RPMI7951 (cell line): ENCODE measurements at regions not wholly inside any gene's neighbourhood (a gene's known extent, or its start where the extent isn't known, plus 50 kb on each side); places are given as distances from the start of the nearest gene placed in this dataset.
"Not testable (repeated sequence)": the region's sequence is repeated elsewhere in the genome, so short reads cannot be mapped to it uniquely, and the experiment has no call there.

Experiments
- DNase-seq: peaks from one replicate; pipeline ENCODE4 v3.0.0-alpha.2; 2012; ENCODE audit warnings: low read depth

DNA sequence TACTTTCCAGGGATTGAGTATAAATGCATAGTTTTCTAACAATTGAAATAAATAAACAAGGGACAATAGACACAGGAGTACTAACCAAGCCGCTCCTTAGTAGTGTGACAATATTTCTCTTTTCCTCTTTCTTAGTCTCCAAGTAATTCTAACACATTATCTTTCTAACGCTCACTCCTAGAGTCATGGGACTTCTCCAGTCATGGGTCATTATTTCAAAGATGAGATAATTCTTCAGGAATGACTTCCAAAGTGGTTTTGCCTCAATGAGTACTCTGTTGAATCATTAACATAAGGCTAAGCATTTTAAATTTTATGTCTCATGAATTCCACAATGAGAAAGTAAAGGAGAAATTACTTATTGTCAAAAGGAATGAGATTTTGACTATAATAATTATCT lies 605.8 kb upstream of the ADAMTS5 start:
- peak; percentile 79 for DNase-seq

DNA sequence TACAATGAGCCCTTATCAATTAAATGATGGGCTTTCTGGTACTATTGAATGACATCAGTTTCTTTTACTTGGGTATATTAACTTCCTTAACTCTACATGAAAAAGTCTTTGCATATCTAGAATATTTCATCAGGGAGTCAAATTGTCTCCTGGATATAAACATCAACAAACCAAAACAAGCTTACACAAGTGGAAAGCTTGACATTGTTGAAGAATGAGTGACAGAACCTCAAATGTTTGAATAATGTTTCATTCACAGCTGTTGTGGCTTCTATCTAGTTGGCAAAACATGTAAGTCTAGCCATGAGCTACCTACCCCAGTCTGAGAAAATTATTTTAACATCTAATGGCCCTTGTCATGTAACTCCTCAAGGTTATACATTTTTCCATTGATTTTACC lies 604.8 kb upstream of the ADAMTS5 start:
- peak; percentile 85 for DNase-seq

DNA sequence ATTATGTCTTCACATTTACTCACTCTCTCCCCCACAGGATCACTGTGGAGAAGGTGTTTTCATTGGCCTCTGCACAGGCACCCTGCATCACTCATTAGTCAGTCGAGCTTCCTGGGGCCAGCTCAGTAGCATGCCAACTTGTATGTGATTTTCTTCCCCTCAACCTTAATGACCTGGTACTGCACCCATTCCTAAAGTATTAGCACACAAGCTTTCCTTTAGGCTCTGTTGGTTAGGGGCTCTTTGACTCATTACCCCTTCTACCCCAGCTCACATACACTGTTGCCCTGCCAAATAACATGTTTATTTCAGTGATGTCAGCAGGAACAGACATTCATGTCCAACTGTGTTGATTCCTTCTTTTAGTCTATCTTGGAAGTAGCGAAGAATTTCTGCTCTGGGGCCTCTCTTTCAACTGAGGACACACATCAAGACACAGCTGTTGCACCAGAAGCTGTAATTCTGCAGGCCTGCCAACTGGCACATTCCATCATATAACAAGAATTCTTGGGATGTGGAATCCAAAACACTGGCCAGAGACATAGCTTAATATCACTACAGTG lies 603.5 kb upstream of the ADAMTS5 start:
- DNase-seq = peak; percentile 84

GRCh38 chr21:27569831-27570230 lies 602.9 kb upstream of the ADAMTS5 start:
- peak; percentile 8 for DNase-seq

- no peak for DNase-seq
These were observed 602.2 kb upstream of the ADAMTS5 start for GRCh38 chr21:27569091-27569490.

- DNase-seq = no peak
These were observed 600.5 kb upstream of the ADAMTS5 start for GRCh38 chr21:27567381-27567780.

DNA sequence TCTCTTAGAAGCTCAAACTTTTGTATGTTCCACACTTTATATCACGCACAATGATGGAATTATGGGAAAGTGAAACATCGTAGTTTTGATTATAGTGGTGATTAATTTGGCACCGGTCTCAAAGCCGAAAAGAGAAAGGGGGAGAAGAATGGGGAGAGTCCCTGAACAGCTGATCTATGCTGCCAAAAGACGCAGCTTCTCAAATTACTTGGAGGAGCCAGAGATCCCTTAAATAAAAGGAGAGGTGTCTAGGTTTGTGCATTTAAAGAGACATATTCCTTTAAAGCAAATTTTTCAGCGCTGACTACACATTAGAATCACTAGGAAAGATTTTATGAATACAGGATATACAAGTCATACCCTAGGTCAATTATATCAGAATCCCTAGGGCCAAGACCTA lies 599.6 kb upstream of the ADAMTS5 start:
- no peak for DNase-seq

DNA sequence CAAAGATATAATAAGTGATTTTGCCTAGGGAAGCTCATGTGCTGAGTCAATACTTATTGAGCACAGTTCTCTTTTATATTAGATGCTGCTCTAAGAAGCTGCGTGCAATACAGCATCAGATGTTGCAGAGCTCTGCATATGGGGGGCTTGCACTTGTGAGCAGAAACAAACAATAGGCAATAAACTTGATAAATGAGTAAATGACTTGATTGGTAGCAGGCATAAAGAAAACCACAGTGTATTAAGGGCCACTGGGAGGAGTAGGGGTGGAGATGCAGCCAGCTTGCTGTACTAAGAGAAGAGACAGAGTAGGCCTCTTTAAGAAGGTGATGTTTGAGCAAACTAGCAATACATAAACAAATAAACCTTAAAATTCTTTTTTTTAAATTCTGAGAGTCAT lies 598.5 kb upstream of the ADAMTS5 start:
- DNase-seq = no peak

DNA sequence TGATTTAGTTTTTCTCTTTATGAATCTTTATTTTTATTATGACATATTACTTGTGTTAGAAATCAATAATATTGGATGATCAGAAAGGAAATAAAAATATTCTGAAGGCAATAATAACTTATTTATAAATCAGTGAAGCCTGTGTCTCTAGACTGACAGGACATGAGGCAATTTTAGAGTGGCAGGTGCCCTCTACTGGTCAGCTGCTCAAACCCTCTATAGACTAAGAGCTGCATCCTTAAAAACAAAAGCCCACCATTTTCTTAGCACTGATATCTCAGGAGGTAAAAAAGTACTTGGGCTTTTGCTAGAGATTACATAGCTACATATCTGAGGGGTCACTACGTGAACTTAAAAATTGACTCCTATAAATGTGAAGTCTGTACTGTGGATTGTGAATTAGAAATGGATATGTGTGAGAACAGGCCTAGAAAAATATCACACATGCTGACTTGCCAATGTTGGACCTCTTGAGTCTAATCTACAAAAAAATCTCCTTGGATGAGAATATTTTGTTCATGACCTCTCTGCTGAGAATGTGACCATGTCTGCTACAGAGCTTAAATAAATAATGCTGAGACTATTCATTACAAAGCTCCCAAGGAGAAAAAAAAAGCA lies 597.9 kb upstream of the ADAMTS5 start:
- peak; percentile 59 for DNase-seq

GRCh38 chr21:27562303-27562702 lies 595.4 kb upstream of the ADAMTS5 start:
- DNase-seq = no peak

- DNase-seq = peak; percentile 62
These were observed 594.2 kb upstream of the ADAMTS5 start for GRCh38 chr21:27561116-27561515.

DNA sequence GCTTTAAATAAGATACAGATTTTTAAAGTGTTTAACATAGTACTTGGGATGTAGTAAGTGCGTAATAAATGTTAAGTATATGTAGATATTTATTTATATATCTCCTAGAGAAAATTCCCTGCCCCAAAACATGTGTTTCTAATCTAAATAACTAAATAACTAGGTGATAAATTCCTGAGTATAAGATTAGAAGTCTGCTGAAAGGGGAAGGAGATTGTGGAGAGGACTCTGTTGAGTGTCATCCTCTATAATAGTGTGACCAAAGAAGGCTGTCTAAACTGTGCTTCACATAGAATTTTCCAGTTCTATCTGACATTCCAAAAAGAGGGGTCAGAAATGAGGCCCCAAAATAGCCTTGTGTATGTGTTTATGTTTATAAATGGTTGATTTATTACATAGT lies 590.5 kb upstream of the ADAMTS5 start:
- DNase-seq = no peak

DNA sequence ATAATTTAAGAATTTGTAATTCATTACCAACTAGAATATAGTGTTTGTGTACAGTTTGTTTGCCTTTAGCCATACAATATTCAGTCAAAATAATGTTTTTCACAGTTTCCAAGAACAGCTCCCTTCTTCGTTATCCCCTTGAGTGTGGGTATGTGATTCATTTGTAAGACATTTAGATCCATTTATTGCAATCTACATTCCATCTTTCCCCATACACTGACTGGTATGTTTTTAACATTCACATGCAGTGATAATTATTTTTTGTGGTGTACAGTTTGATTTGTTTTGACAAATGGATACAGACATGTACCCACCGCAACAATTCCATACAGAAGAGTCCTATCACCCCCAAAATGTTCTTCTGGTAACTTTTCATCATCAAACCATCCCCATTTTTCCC lies 589.1 kb upstream of the ADAMTS5 start:
- peak; percentile 28 for DNase-seq

- no peak for DNase-seq
These were observed 583.4 kb upstream of the ADAMTS5 start for GRCh38 chr21:27550287-27550686.

DNA sequence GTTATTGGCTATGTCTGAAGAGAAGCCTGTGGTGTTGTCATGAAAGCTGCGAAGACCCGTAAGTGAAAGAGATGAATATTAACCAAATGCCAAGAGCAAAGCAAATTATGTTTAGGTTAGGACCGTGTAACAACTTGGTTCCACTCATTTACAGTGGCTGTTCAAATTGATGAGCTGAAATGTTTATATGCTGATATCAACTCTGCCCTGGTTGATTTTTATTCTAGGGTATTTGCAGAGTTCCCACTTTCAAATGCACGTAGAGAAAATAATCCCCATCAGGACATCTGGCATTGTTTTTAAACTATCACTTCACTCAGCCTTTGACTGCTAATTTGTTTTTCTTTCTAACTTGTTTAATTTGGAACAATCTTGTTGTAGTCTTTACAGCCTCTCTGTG lies 581.6 kb upstream of the ADAMTS5 start:
- no peak for DNase-seq

DNA sequence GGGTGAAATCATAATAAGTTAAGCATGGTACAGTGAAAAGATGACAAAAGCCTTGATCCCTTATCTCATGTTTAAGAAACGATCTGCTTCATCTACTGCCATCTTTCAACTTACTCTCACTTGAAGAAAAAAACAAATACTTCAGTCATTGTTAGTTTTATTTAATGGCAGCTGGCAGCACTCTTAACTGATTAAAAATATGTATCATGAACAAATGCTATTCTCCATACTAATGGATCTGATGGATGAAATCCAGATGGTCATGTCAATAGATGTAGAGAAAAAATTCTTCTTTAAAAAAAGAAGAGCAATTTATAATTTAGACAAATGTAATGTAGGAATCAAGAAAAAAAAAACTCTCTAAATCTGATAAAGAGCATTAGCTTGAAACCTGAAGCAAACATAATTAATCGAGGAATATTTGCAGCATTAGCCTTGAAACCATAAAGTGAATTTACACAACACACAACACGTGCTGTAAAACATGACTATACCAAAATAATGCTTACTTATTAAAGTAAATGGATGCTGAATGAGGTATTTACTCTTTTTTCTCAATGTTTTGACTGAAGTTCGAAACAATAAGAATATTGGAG lies 579.0 kb upstream of the ADAMTS5 start:
- no peak for DNase-seq

- DNase-seq = not testable (repeated sequence)
These were observed 575.2 kb upstream of the ADAMTS5 start for GRCh38 chr21:27542126-27542525.

GRCh38 chr21:27536319-27536718 lies 569.4 kb upstream of the ADAMTS5 start:
- DNase-seq = peak; percentile 4

- DNase-seq = no peak
These were observed 568.3 kb upstream of the ADAMTS5 start for GRCh38 chr21:27535188-27535587.

- DNase-seq = no peak
These were observed 567.3 kb upstream of the ADAMTS5 start for GRCh38 chr21:27534206-27534605.

DNA sequence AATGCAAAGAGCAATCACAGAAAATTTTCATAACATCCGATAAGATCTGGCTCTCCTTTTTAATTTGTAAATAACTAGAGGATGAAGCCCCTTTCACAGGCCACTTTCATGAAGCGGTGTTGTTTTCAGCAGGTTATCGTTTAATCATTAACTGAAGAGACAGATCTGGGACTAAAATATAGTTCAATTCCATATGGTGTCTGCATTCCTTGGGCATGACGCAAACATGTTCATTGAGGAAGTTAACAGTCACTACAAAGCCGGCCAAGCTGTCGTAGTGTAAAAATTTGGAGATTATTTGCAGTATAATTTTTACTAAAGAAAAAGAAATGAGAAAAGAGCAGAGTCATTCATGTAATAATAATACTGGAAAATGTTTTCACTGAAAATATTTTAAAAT lies 565.2 kb upstream of the ADAMTS5 start:
- DNase-seq = peak; percentile 10

DNA sequence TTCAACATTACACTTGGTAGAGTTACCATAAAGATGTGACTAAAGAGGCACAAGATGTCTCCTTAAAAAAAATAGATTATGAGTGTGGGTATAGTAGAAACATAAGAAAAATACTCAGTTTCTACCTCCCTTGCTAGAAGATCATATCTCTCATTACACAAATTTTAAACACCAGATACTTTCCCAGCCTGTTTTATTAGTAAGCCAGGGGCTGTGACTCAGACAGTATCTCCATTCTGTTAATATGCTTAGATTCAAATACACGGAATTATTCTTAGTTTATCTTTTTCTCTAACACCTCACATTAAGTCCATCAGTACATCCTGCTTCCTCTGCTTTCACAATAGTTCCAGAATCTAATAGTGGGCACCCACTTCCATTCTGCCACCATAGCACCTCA lies 561.8 kb upstream of the ADAMTS5 start:
- no peak for DNase-seq

GRCh38 chr21:27526451-27526850 lies 559.6 kb upstream of the ADAMTS5 start:
- DNase-seq = no peak

DNA sequence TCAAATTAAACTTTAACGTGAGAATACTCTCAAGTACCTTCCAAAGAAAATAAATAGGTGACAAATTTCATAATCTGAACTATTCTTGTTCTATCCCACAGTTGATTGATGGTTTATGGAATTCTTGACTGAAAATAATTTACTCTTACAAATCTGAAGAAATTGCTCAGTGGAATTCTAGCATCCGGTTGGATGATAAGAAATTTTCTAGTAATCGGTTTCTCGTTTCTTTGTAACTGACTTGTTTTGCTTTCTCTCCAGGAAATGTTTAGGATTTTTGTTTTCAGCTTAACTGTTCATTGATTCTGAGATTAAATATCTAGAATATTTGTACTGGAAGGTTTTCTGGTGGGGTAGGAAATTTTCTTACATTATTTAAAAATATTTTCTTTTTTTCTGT lies 558.9 kb upstream of the ADAMTS5 start:
- no peak for DNase-seq
